NCI-H2227 treated with DMSO at 0.1 percent for 48 hours (cell line): ENCODE measurements at regions not wholly inside any gene's neighbourhood (a gene's known extent, or its start where the extent isn't known, plus 50 kb on each side); places are given as distances from the start of the nearest gene placed in this dataset.

Source experiments
- DNase-seq: peaks from one replicate; lab custom pipeline; 2025; lab: John Stamatoyannopoulos, UW

DNA sequence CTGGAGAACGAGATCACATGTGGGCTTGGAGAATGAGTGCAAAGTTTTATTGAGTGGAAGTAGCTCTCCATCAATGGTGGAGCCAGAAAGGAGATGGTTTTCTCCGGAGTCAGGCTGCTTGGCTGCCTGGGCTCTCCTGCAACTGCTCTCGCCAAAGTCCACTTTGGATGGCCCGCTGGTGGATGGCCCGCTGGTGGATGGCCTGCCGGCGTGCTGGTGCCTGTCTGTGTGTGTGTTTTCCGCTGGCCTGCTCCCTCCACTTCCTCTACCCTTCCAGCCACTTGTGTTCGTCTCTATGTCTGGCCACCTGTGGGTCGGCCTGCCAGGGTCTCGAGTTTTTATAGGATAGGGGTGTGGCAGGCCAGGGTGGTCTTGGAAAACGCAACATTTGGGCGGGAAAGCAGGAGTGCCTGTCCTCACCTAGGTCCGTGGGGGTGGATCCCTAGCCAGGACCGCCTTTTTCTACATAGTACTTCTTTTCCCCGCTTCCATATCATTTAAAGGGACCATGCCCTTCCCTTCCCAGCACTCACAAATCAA lies 1292.1 kb upstream of the PIK3C3 start:
- DNase-seq: no peak

DNA sequence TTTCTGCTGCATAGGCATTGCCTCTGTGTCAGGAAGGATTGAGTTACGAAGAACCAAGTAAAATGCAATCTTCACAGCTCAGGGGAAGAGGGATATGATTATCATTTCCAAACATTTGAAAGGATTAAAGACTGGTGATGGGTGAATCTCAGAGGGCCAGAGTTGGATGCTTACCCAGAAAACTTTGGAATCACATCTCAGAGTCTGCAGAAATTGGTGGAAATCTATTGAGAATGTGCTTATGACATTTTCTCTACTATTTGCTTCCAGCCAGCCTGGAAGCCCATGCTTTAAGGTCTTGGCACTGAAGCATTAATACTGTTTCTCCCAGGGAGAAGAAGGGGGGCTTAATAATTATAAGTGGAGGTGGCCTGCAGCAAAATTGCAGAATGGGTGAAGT lies 1301.4 kb upstream of the PIK3C3 start:
- no peak for DNase-seq

DNA sequence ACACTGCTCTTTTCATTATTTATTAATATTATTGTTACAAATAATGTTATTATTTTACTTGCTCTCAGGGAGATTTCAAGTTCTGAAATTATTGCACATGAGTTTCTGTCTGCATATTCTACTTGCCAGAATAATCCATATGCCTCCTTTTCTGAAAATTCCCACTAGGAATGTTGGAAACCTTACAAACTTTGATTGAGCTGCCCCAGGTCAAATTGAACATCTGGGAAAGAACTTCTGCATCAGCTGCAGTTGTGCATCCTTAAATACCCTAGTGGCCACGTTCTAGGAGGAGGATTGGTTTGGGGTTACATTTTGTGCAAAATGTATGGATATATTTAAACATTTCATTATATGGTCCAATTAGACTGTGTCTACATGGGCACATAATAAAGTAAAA lies 1302.7 kb upstream of the PIK3C3 start:
- DNase-seq: no peak

DNA sequence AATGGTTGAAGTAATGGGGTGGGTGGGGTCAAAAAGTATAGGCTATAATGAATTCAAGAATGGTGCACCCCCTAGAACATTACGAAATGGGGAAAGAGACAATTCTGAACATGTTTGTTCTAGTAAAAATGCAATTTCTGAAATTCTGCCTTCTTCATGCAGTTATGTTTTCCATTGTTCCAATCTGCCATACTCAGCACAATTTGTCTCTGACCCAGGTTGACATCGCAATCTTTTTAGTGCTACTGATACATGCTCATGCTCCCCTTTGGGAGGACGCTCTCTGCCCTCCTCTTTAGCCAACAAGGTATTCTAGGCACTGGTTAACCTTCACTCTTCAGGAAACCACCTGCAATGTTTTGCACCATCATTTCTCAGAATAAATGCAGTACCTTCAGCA lies 1303.9 kb upstream of the PIK3C3 start:
- no peak for DNase-seq

DNA sequence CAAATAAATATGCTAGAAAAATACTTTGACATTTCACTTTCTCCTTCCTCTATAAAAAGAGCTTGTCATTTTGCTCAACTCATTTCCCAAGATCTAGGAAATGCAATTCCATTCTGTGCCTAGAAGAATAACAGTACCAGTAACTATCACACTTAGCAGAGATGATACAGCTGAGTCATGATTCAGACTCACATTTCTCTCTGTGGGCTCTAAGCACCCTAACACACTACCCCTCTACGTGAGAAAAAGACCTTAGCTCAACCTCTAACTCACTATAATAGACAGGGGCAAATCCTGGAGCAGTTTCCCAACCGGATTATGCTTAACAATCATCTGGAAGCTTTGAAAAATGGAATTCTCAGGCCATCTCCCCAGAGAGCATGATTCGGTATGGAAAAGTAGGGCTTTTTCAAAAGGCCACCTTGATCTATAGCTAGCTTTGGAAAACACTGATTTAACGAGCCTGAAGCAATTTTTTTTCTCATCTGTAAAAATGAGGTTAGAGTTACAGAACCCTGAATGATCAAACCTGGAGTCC lies 1312.3 kb upstream of the PIK3C3 start:
- no peak for DNase-seq

DNA sequence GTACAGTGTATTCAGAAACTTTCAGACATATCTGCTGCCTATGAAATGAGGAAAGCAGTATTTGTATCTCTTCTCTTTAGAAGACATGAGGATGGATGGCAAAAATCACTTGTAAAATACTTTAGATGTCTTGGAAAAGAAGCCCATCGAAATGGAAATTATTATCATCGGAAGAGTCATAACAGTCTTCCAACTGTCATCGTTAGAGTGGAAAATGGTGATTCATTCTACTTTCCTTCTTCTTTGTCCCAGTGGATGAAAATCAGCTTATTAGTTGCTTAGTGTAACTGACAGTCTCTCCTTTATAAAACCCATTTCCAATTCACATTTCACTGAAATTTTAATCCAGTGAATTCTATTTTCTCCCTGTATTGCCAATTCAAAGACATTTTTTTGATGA lies 1323.7 kb upstream of the PIK3C3 start:
- DNase-seq: no peak

DNA sequence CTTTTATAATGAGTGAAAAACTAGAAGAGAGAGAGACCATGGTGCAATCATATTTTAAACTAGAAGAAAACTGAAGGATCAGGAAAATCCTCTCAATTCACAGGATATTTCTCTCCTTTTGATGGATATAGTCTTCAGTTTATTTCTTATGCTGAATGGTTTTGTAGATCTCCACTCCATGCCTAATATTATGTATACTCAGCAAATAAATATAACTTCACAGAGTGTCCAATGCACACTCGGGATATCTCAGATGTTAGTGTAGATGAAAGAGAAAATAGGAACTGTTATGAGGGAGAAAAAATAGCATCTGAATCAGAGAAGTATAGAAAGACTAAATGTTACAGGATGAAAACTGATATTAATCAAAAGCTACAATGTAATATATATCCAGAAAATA lies 1324.5 kb upstream of the PIK3C3 start:
- DNase-seq: no peak

DNA sequence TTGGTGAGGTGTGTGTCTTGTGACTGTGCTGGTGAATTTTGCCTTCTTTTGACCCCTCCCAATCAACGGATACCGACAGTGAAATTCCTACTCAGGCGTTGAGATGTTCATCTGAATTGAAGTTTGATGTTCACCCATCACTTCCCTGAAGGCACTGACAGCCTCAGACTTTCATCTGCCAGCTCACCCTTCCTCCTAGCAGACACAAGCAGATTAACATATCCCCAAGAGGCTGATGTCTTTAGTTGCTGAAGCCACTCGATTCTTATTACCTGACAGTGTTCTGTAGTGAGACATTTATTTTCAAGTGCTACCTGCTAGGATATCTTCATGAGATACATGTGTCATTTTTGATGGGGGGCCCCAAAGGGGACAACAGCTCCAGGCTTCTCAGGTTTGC lies 1330.1 kb upstream of the PIK3C3 start:
- DNase-seq: no peak

DNA sequence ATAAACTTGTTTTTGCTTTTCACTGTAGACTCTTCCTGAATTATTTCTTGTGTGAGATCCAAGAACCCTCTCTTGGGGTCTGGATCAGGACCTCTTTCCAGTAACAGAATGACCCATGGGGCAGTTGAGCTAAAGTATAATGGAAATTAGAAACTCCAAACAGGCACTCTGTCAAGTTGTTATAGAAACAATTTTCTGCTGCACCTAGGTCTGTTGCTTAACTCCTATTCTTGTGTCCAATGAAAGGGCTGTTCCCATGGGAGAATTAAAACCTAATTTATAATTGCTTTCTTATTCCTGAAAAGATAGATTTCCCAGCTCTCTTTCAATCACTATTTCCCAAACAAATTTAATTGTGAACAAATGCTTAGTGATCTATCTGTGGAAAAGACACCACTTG lies 1341.3 kb upstream of the PIK3C3 start:
- DNase-seq: no peak

DNA sequence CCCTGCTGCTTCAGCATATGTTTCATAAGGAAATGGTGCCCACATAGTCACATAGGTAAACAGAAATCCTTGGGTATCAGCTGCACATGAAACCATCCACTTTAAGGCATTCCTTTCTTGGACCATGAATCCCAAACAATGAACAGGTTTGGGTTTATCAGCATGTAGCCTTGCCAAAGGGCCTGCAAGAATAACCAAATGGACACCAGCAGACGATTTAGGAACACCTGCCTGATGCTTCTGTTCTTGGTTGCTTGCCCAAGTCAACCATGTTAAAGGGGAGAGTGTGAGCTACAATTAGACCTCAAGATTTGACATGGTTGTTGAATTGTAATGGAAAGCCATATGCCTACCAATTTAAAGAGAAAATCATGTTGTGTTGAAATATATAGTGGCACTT lies 1342.7 kb upstream of the PIK3C3 start:
- no peak for DNase-seq

DNA sequence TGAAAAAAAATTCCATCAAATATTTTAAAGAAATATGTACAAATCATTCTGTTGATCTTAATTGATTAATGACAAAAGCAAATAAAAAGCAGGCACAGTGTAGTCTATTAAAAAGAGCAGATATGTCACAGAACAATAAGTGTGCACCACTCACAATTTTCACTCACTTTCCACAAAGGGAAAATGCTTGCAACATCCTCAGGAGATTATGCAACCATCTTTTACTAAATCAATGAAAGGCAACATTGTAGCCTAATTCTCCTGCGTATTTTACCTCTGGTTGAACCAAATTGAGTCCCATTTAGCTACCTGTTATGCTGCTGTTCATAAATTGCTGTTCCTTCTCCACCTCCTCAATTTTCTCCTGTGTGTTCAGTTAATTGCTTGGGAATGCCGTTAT lies 1346.8 kb upstream of the PIK3C3 start:
- no peak for DNase-seq

DNA sequence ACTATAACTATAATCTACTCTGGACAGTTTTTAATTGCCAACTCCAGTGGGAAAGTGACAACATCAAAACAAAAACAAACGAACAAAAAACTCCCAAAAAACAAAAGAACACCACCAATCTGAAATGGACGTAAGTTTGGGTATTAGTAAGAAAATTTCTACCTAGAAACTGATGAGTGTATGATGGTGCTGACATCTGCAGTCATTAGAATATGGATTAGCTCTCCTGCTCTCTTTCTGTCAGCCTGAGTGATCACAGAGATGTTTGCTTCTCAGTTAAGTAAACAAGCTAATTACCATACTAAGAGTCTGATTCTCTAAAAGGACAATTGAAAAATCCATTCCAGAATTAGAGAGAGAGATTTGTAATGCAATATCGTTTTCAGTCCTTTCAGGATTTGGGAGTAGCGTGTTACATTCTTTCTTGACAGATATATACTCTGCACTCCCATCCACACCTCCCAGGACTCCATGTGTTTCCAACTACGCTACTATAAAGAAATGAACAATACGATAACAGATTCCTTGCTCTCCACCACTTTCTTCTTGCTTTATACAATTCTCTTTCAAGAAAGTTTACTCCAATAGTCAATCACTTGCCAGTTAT lies 1347.4 kb upstream of the PIK3C3 start:
- no peak for DNase-seq

DNA sequence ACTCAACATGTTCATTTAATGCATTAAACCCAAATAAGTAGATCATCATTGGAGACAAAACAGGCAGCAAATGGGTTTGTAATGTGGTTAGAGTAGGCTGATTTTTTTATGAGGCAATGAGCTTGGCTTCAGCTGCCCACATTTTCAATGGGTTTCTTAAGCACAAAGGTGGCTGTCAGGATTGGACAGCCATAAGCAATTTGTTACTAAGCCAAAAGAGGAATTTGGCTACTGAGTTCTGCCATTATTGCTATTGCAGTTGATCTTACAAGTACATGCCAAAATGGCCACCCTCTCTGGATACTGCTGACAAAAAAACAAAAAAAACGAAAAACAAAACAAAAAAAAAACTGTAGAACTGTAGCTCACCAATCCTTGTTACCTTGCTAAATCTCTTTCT lies 1348.0 kb upstream of the PIK3C3 start:
- DNase-seq: no peak

DNA sequence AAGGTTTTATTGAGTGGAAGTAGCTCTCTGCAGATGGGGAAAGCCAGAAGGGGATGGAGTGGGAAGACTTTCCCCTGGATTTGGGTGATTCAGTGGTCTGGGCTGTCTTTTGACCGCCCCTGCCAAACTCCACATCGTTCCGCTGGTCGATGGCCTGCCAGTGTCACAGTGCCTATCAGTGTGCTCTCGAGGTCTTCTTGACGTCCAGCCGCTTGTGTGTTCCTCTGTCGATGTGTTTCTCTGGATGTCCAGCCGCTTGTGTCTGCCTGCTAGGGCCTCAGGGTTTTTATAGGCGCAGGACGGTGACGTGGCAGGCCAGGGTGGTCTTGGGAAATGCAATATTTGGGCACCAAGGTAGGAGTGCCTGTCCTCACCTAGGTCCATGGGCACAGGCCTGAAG lies 1371.4 kb upstream of the PIK3C3 start:
- no peak for DNase-seq

DNA sequence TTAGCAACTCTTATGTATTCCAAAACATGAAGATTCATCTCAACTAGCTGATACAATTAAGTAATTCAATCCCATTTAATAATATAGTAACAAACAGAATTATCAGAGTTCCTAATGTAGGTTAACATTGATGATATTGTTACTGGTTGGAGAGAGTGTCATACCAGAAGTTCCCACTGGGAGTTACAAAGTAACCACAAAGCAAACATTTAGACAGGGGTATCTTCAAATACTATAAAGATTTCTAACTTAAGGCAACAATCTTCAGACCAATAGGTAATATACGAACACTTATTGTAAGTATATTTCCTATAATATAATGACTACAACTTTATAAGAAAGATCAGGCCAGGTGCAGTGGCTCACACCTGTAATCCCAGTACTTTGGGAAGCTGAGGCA lies 1372.9 kb upstream of the PIK3C3 start:
- no peak for DNase-seq

DNA sequence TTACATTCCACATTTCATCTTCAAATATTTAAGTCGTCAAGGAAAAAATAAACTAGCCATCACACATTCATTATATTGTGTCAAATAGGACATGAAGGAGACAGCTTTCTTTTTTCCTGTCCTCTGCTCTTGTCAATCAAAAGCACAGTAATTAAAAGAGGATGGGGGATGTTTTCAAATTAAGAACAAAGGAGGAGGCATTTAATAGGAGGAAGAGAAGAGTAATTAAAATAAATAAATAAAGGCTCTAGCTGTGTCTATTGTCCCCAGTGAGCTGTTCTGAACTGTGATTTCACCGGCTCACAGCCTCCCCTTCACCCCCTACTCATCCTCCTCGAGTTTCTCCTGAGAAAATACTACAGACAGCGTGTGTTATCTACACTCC lies 1377.1 kb upstream of the PIK3C3 start:
- no peak for DNase-seq

DNA sequence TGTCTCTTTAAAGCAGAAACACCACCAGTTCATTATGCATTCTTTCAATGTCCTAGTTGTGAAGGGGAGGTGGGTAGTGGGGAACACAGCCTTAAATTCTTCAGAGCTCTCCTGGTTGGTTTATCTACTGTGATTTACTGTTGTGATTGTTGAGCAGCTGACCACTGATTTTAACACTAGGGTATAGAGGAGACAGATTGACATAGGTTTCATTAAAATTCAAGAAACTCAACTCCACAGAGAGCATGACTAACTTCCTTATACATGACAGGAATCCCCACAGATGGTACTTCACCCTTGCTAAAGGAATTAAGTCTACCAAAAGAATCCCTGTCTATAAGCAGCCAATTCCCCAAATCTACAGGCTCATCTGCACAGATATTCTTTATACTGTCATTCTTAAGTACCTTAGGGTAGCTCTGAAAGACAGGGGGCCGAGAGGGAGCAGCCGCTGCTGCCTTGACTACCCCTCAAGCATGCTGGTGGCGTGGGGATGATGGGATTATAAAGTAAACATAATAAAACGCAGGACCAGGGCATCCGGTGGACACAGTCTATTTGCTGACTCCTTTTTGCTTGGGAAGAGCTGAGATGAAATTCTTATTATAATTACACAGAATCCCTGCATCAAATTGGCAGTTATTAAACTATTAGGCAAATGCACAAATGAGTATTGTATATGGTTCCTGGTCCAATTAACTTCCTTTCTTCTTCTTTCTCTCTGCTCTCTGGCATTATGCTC lies 1377.6 kb upstream of the PIK3C3 start:
- no peak for DNase-seq

DNA sequence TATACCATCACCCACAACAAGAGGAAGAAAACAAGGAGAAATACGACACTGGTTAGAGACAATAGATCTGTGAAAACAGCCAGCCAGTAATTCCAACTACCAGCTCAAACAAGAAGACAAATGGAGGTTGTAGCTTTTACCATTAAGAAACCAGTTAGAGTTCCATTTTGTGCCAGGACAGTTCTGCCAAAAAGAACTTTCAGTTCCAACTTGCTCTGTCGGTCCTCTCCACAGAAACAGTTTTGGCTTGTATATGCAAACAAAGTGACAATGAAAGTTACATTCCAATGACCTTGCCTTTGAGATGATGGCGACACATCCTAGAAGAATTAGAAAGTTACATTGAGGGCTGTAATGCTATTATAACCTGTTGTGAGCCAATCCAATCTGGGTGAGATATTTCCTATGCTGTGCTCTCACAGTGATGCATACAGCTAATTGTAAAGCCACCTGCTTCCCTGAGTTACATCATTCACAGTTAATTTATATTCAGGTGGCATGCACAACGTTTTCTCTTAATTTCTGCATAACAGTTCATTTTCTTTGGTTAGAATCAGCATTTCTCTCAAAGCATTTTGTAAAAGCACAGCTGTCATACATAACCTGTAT lies 1378.4 kb upstream of the PIK3C3 start:
- no peak for DNase-seq

DNA sequence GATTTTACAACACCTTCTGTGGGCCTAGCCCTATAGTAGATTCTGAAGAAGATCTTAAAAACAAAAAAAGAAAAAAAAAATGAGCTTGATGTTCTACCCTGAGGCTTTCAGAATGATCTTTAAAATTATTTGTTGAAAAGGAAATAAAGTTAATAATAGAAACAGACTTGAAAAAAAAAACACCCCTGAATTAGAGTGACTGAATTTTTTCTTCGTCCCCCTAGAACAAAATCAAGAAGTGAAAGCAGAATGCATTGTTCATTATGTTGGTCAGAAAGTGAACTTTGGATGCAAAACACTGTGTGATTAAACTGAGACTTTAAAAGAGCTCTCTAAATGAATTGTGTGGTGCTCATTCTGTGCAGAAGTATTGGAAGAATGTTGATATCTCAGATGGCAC lies 1384.4 kb upstream of the PIK3C3 start:
- DNase-seq: no peak

DNA sequence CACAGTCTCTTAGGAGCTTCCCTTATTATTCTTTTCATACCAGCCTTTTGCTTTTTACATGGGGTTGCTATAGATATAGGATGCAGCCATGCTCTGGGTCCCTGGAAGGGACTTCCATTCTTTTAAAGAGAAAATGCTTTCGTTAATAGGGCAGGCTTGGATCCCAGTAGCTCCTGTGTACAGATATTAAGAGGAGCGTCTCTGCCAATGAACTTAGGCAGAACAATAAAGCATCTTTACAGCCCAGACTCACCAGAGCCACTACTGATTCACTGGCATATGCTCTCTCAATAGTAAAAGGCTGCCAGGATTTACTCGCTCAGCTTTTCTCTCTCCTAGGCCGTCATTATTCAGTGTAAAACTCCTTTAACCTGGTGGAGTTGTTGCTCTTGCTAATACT lies 1385.4 kb upstream of the PIK3C3 start:
- no peak for DNase-seq

DNA sequence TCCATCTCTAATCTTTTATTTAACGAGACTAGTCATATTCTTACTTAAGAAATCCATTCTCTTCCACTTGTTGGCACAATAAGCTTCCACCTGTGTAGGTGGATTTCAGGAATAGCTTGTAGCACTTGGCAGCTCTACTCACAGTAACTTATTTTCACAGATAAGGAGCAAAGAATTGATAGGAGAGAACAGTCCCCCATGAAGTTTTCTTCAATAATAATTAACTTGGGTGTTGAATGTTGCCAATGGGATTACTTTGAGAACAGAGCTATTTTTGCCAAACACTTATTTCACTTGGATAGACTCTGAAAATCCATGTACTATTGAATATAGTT lies 1388.6 kb upstream of the PIK3C3 start:
- DNase-seq: no peak

DNA sequence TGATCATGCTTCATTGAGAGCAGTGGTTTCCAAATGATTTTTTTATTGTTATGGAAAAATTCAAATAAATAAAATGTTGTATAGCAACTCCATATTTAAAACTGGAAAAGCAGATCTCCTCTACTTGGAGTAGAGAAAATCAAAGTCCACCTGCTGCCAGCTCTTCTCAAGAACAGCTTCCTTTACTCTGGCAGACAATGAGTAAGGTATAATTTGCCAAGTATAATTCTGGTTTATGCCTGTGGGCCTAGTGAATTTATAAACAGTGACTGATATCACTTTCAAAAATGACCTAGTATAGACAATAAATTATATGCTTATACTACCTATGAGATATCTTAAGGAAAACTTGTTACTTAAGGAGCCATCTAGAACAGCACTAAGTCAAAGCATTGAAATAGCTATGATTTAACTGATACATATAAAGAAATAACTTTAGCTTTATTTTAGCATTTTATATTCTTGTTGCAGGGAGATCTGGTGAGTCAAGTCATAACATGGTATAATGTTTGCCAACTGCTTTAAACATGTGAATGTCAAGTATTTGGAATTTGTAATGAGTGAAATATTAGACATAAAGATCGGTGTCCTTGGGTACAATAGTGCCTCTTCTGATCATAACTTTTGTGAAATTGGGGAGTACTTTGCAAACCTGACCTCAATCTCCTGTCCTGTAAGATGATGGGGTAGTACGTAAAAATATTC lies 1389.1 kb upstream of the PIK3C3 start:
- DNase-seq: no peak

DNA sequence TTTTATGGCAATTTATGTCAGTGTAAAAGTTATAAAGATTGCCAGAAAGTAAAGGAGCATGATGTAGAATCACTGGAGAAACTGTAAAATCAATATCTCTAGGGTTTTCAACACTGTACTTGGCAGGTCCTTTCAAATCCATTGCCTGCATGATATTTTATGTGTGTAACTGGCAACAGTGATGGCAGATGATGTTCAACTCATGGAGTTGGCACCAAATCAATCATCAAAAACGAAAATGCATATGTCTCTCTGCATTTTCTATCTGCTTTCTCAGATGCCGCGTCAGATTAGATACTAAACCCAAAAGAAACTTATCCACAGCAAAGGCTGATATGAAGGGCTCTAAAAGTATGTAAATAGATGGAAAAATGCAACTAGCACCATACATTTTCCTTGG lies 1395.5 kb upstream of the PIK3C3 start:
- no peak for DNase-seq
